A673 (cell line): ENCODE measurements at regions not wholly inside any gene's neighbourhood (a gene's known extent, or its start where the extent isn't known, plus 50 kb on each side); places are given as distances from the start of the nearest gene placed in this dataset.

Experiments used
- BruUV-seq: library from RNA; stranded (reverse); fragments of 400-500 nt; replicated peaks from 2 replicates; lab custom pipeline; 2021; lab: Mats Ljungman, UMichigan
- CTCF ChIA-PET: fragments of 300-600 bp; sonication (Branson Sonifier 250); formaldehyde crosslinking; loops from one replicate; lab custom pipeline; 2022; ENCODE audit warnings: antibody characterized with exemption; lab: Charles Lee
- POLR2A ChIA-PET: fragments of 300-600 bp; sonication (Branson Sonifier 250); formaldehyde crosslinking; loops from one replicate; lab custom pipeline; 2022; ENCODE audit warnings: antibody characterized with exemption; ENCODE audit not compliant: low non-redundant PET; lab: Charles Lee
- DNase-seq: peaks from one replicate; pipeline ENCODE4 v3.0.0-alpha.2; 2015; ENCODE audit warnings: low spot score
- H3K27ac ChIP-seq: fragments of 200-600 bp; sonication (generic); 2 replicates; pipeline ENCODE4 v1.5.1; 2016; ENCODE audit warnings: mixed run types, low read depth, mild to moderate bottlenecking, mixed read lengths, antibody characterized with exemption, low read length; ENCODE audit not compliant: poor library complexity, severe bottlenecking
- H3K27me3 ChIP-seq: fragments of 200-600 bp; sonication (generic); replicated peaks from 2 replicates; pipeline ENCODE4 v1.6.1; 2017; ENCODE audit warnings: mixed run types, low read depth, mild to moderate bottlenecking, mixed read lengths, antibody characterized with exemption, low read length; ENCODE audit not compliant: insufficient read depth, poor library complexity
- H3K36me3 ChIP-seq: fragments of 200-600 bp; sonication (generic); 2 replicates; pipeline ENCODE4 v1.6.1; 2016; ENCODE audit warnings: mixed run types, mild to moderate bottlenecking, mixed read lengths, antibody characterized with exemption, low read length; ENCODE audit not compliant: insufficient read depth, poor library complexity, severe bottlenecking
- H3K4me1 ChIP-seq: fragments of 200-600 bp; sonication (generic); 2 replicates; pipeline ENCODE4 v1.6.1; 2017; ENCODE audit warnings: mixed run types, mild to moderate bottlenecking, mixed read lengths, antibody characterized with exemption, low read length; ENCODE audit not compliant: insufficient read depth, poor library complexity, severe bottlenecking
- H3K4me3 ChIP-seq: fragments of 200-600 bp; sonication (generic); 2 replicates; pipeline ENCODE4 v1.5.1; 2016; ENCODE audit warnings: low read depth, mixed run types, mild to moderate bottlenecking, mixed read lengths, low read length; ENCODE audit not compliant: poor library complexity, severe bottlenecking
- H3K9me3 ChIP-seq: fragments of 200-600 bp; sonication (generic); 2 replicates; pipeline ENCODE4 v1.6.1; 2016; ENCODE audit warnings: mixed run types, low read depth, mild to moderate bottlenecking, mixed read lengths, antibody characterized with exemption, low read length; ENCODE audit not compliant: poor library complexity, severe bottlenecking
- EZH2 ChIP-seq: fragments of 200-600 bp; sonication (generic); IDR thresholded peaks from 2 replicates; pipeline ENCODE4 v1.6.1; 2017; ENCODE audit warnings: borderline replicate concordance, low read depth, mild to moderate bottlenecking, mixed read lengths, antibody characterized with exemption, low read length; ENCODE audit not compliant: poor library complexity, severe bottlenecking
- intact Hi-C: fragments of 100-400 bp; cut with micrococcal nuclease; formaldehyde crosslinking; loops from one replicate; pipeline ENCODE4 v1.10.0; 2022; ENCODE audit not compliant: unreplicated experiment
- TF ChIP-seq, protein P1 (sequence below): fragments of 300-800, 200-600 bp; sonication (generic); conservative IDR thresholded peaks from 2 replicates; pipeline ENCODE4 v1.5.1; 2017; ENCODE audit warnings: low read depth, mild to moderate bottlenecking, antibody characterized with exemption, low read length, moderate library complexity, mixed read lengths

DNA sequence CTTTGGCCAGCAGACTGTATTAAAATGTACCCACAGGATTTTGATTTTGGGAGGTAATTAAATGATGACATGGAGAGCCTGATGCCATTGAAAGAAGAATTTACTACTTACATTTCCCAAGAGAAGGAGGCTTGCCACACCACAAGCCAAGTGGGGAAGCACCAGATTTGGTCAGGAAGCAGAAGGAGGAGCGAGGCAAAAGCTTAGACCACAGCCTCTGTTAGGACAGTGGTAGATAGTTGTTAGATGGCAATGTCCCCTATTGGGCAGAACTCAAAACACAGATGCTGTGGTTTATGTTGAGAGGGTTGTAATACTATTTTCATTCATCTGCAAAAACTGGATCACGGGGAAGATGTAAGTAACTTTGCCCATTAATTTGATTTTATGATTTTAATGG lies 709.4 kb downstream of the VRK1 start:
- Histone ChIP-seq H3K36me3 (no peaks in the 10 kb centered on the region), H3K27ac (no peak overlapping the region), H3K4me1 (no peaks in the 10 kb centered on the region), H3K27me3 (no peaks in the 10 kb centered on the region), H3K9me3 (no peaks in the 10 kb centered on the region), H3K4me3 (no peak overlapping the region)
- intact Hi-C loops: no loop called here
- TF ChIP-seq EZH2: no peak
- TF ChIP-seq, protein P1, sequence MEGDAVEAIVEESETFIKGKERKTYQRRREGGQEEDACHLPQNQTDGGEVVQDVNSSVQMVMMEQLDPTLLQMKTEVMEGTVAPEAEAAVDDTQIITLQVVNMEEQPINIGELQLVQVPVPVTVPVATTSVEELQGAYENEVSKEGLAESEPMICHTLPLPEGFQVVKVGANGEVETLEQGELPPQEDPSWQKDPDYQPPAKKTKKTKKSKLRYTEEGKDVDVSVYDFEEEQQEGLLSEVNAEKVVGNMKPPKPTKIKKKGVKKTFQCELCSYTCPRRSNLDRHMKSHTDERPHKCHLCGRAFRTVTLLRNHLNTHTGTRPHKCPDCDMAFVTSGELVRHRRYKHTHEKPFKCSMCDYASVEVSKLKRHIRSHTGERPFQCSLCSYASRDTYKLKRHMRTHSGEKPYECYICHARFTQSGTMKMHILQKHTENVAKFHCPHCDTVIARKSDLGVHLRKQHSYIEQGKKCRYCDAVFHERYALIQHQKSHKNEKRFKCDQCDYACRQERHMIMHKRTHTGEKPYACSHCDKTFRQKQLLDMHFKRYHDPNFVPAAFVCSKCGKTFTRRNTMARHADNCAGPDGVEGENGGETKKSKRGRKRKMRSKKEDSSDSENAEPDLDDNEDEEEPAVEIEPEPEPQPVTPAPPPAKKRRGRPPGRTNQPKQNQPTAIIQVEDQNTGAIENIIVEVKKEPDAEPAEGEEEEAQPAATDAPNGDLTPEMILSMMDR: no peak
- CTCF ChIA-PET: no interaction called here
- DNase-seq: no peak
- BruUV-seq: no TSS peak
- POLR2A ChIA-PET: no interaction called here

DNA sequence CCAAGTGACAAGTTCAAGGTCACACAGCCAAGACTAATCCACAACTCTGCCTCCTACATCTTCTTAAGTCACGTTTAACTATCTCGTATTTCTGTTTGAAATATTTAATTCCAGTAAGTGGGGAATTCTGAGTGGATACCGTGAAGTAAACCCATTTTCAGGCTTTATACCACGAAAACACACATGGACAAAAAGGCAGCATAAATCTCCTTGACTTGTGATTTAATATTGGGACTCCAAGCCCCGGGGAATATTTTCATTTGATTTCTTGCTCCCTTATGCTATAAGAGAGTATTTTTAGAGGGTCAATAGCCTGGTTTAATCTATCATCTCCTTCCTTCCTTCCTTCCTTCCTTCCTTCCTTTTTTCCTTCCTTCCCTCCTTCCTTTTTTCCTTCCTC lies 716.7 kb downstream of the VRK1 start:
- BruUV-seq: no TSS peak
- DNase-seq: peak; percentile 73

DNA sequence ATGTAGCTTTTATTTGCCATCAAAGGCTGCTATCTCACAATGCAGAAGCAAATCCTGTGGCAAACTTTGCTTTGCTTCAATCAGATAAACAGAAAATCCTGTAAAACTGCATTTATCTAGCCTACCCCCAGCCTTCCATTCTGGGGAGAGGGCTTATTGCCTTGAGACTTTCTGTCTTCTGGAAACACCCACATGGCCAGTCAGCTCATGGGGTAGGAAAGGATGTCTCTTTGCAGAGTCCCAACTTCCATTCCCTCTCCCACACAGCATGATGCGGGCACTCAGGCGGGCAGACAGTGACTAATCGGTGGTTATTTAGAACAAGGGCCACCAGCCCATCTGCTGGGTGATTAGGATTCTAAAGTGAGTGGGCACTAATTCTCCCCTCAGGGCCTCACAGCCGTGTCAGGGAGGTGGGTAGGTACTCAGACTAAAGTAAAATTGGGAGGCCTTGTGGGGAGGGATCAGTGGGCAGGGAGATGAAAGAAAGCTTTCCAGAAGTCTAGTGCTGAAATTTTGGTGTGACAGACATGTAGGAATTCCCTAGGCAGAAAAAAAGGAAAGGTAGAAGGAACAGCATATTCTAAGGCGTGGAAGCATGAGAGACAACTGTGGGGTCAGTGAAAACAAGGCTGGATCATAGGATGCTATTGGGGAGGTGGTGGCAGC lies 720.5 kb downstream of the VRK1 start:
- TF ChIP-seq EZH2: no peak
- TF ChIP-seq, protein P1: no peak
- H3K27me3 ChIP-seq: no peaks in the 10 kb centered on the region
- no peaks in the 10 kb centered on the region for H3K9me3 ChIP-seq
- H3K27ac ChIP-seq: no peak overlapping the region
- CTCF ChIA-PET: no interaction called here
- H3K4me3 ChIP-seq: no peak overlapping the region
- no TSS peak for BruUV-seq
- DNase-seq: peak; percentile 20
- peaks cover 6% of the 10 kb centered on the region for H3K4me1 ChIP-seq
- intact Hi-C loops: no loop called here
- POLR2A ChIA-PET: no interaction called here
- H3K36me3 ChIP-seq: no peaks in the 10 kb centered on the region

More for the DNA sequence above, 716.7 kb downstream of the VRK1 start:
- Histone ChIP-seq H3K27ac (peak overlapping the region; percentile 70), H3K27me3 (no peaks in the 10 kb centered on the region), H3K4me1 (peaks cover 8% of the 10 kb centered on the region), H3K4me3 (no peak overlapping the region), H3K36me3 (no peaks in the 10 kb centered on the region), H3K9me3 (no peaks in the 10 kb centered on the region)
- intact Hi-C loops: no loop called here
- no peak for TF ChIP-seq EZH2
- TF ChIP-seq, protein P1: no peak
- CTCF ChIA-PET: no interaction called here
- POLR2A ChIA-PET: no interaction called here
